ENCODE measurements at regions not wholly inside any gene's neighbourhood (a gene's known extent, or its start where the extent isn't known, plus 50 kb on each side); places are given as distances from the start of the nearest gene placed in this dataset.

DNA sequence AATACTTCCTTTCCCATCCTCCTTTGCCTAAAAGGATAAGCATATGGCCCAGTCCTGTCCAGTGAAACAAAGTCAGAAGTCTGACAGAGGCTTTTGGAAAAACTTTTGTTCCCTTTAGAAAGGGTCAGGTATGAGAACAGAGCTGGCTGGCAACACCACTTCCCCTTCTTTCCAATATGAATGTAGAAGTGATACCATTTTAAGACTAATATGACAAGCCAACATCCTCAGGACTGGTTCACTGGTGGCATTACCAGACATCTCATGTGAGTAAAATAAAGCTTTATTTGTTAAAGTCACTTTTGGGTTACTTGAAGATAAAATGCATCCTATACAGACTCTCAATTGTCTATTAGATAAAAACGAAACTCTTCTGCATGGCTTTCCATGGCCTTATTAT, 83.6 kb upstream of the PTCHD1 start:
- Histone ChIP-seq H4K20me1 (ENCODE audit: insufficient read depth, low read length) (no peaks in the 10 kb centered on the region), H3K4me1 (ENCODE audit: low read length) (peaks cover 14% of the 10 kb centered on the region), H3K4me3 (ENCODE audit: low read length) (no peak overlapping the region), H3K9ac (ENCODE audit: low read length) (no peak overlapping the region), H3K27ac (ENCODE audit: low read length) (no peak overlapping the region), H2AFZ (ENCODE audit: low read depth, low read length) (no peak overlapping the region), H3K9me3 (ENCODE audit: insufficient read depth, low read length) (0 out of 2 replicates have a peak, but pooled peaks cover 2% of the 10 kb centered on the region), H3K4me2 (ENCODE audit: low read length) (peak overlapping the region; percentile 28; the same call in 1 of the 2 replicates), H3K79me2 (ENCODE audit: low read length) (no peaks in the 10 kb centered on the region), H3K36me3 (replicated peaks; ENCODE audit: low read depth, low read length) (no peaks in the 10 kb centered on the region), H3K27me3 (ENCODE audit: low read depth, low read length) (no peaks in the 10 kb centered on the region)
- TF ChIP-seq EZH2phosphoT487 (IDR thresholded peaks at IDR 0.05; ENCODE audit: low read depth), result no peak
- TF ChIP-seq CTCF (IDR thresholded peaks at IDR 0.05; ENCODE audit: low read depth, low read length), result no peak

GRCh38 chrX:23263892-23264291, 70.8 kb upstream of the PTCHD1 start:
- Histone ChIP-seq H3K36me3 (replicated peaks; ENCODE audit: low read depth, low read length) (no peaks in the 10 kb centered on the region), H3K4me1 (ENCODE audit: low read length) (no peaks in the 10 kb centered on the region), H3K27ac (ENCODE audit: low read length) (no peak overlapping the region), H4K20me1 (ENCODE audit: insufficient read depth, low read length) (no peaks in the 10 kb centered on the region), H3K9me3 (ENCODE audit: insufficient read depth, low read length) (no peaks in the 10 kb centered on the region), H3K79me2 (ENCODE audit: low read length) (no peaks in the 10 kb centered on the region), H3K27me3 (ENCODE audit: low read depth, low read length) (no peaks in the 10 kb centered on the region), H3K9ac (ENCODE audit: low read length) (no peak overlapping the region), H3K4me3 (ENCODE audit: low read length) (no peak overlapping the region), H3K4me2 (ENCODE audit: low read length) (no peak overlapping the region), H2AFZ (ENCODE audit: low read depth, low read length) (no peak overlapping the region)
- TF ChIP-seq EZH2phosphoT487 (IDR thresholded peaks at IDR 0.05; ENCODE audit: low read depth), result no peak
- TF ChIP-seq CTCF (IDR thresholded peaks at IDR 0.05; ENCODE audit: low read depth, low read length), result no peak

GRCh38 chrX:23269923-23270322, 64.7 kb upstream of the PTCHD1 start:
- Histone ChIP-seq H2AFZ (ENCODE audit: low read depth, low read length) (no peak overlapping the region), H3K27ac (ENCODE audit: low read length) (no peak overlapping the region), H3K79me2 (ENCODE audit: low read length) (no peaks in the 10 kb centered on the region), H3K4me1 (ENCODE audit: low read length) (no peaks in the 10 kb centered on the region), H3K9me3 (ENCODE audit: insufficient read depth, low read length) (no peaks in the 10 kb centered on the region), H3K36me3 (replicated peaks; ENCODE audit: low read depth, low read length) (no peaks in the 10 kb centered on the region), H3K9ac (ENCODE audit: low read length) (no peak overlapping the region), H3K27me3 (ENCODE audit: low read depth, low read length) (no peaks in the 10 kb centered on the region), H4K20me1 (ENCODE audit: insufficient read depth, low read length) (no peaks in the 10 kb centered on the region), H3K4me3 (ENCODE audit: low read length) (no peak overlapping the region), H3K4me2 (ENCODE audit: low read length) (no peak overlapping the region)
- TF ChIP-seq EZH2phosphoT487 (IDR thresholded peaks at IDR 0.05; ENCODE audit: low read depth), result no peak
- no peak for TF ChIP-seq CTCF (IDR thresholded peaks at IDR 0.05; ENCODE audit: low read depth, low read length)

GRCh38 chrX:23271026-23271425, 63.6 kb upstream of the PTCHD1 start:
- no peaks in the 10 kb centered on the region for H3K4me1 ChIP-seq (ENCODE audit: low read length)
- H4K20me1 ChIP-seq (ENCODE audit: insufficient read depth, low read length), result no peaks in the 10 kb centered on the region
- TF ChIP-seq CTCF (IDR thresholded peaks at IDR 0.05; ENCODE audit: low read depth, low read length) (no peak), EZH2phosphoT487 (IDR thresholded peaks at IDR 0.05; ENCODE audit: low read depth) (no peak)
- H3K27me3 ChIP-seq (ENCODE audit: low read depth, low read length), result no peaks in the 10 kb centered on the region
- H3K36me3 ChIP-seq (replicated peaks; ENCODE audit: low read depth, low read length), result no peaks in the 10 kb centered on the region
- no peak overlapping the region for H3K4me2 ChIP-seq (ENCODE audit: low read length)
- H3K9ac ChIP-seq (ENCODE audit: low read length), result no peak overlapping the region
- H3K9me3 ChIP-seq (ENCODE audit: insufficient read depth, low read length), result no peaks in the 10 kb centered on the region
- H3K79me2 ChIP-seq (ENCODE audit: low read length), result no peaks in the 10 kb centered on the region
- no peak overlapping the region for H3K4me3 ChIP-seq (ENCODE audit: low read length)
- no peak overlapping the region for H3K27ac ChIP-seq (ENCODE audit: low read length)
- H2AFZ ChIP-seq (ENCODE audit: low read depth, low read length), result no peak overlapping the region

All from OCI-LY3 (cell line).